GM12878 (cell line): ENCODE measurements at regions not wholly inside any gene's neighbourhood (a gene's known extent, or its start where the extent isn't known, plus 50 kb on each side); places are given as distances from the start of the nearest gene placed in this dataset.

ENCODE experiments used
- ATAC-seq: fragments of 200-7000 bp; cut with Tn5 transposase; 3 replicates; pipeline ENCODE4 v1.9.1; 2020; ENCODE audit warnings: mild to moderate bottlenecking, moderate library complexity
- BruUV-seq: library from RNA; stranded (reverse); fragments of 400-500 nt; replicated peaks from 2 replicates; lab custom pipeline; 2021; lab: Mats Ljungman, UMichigan
- CTCF ChIA-PET: fragments of 300-600 bp; sonication (Branson Sonifier 250); formaldehyde crosslinking; extraction: SDS; loops from one replicate; lab custom pipeline; 2021; ENCODE audit warnings: inconsistent platforms; lab: Yijun Ruan, JAX
- POLR2A ChIA-PET: fragments of 350-600 bp; formaldehyde crosslinking; extraction: SDS; loops from one replicate; lab custom pipeline; 2021; ENCODE audit warnings: inconsistent platforms; lab: Charles Lee
- RAD21 ChIA-PET: fragments of 300-600 bp; sonication (Branson Sonifier 250); formaldehyde crosslinking; loops from one replicate; lab custom pipeline; 2023; ENCODE audit warnings: antibody characterized with exemption; ENCODE audit not compliant: unreplicated experiment; lab: Charles Lee
- SMC1A ChIA-PET: fragments of 300-600 bp; sonication (Branson Sonifier 250); formaldehyde crosslinking; loops from one replicate; lab custom pipeline; 2023; ENCODE audit not compliant: unreplicated experiment, uncharacterized antibody; lab: Charles Lee
- DNase-seq: peaks from one replicate; pipeline ENCODE4 v3.0.0-alpha.2; 2011; ENCODE audit warnings: low read depth, low spot score
- FAIRE-seq: peaks from 3 replicates; lab custom pipeline; 2011; peaks lifted over from hg19 to GRCh38; lab: Jason Lieb, UNC
- H2AFZ ChIP-seq: 2 replicates; pipeline ENCODE4 v1.6.0; 2011; ENCODE audit warnings: low read depth, low read length, control low read depth; ENCODE audit not compliant: control insufficient read depth
- H3K27ac ChIP-seq: 2 replicates; pipeline ENCODE4 v1.5.1; 2011; ENCODE audit warnings: control low read depth; ENCODE audit not compliant: control insufficient read depth, insufficient read depth
- H3K27me3 ChIP-seq, 2 experiments: replicated peaks in 1 of 2; 2 replicates each; pipeline versions ENCODE4 v1.6.0 to v1.6.1; 2011; ENCODE audit warnings: low read length in 1 of 2; ENCODE audit not compliant: control insufficient read depth in 2 of 2, insufficient read depth in 2 of 2
- H3K36me3 ChIP-seq, 2 experiments: 2 replicates each; pipeline ENCODE4 v1.5.1; 2011; ENCODE audit warnings: low read length in 1 of 2; ENCODE audit not compliant: control insufficient read depth in 2 of 2, insufficient read depth in 2 of 2
- H3K4me1 ChIP-seq: 2 replicates; pipeline ENCODE4 v1.6.1; 2011; ENCODE audit warnings: mild to moderate bottlenecking, low read length, moderate library complexity, mixed read lengths; ENCODE audit not compliant: control insufficient read depth, insufficient read depth
- H3K4me2 ChIP-seq: 2 replicates; pipeline ENCODE4 v1.6.0; 2011; ENCODE audit warnings: control low read depth; ENCODE audit not compliant: control insufficient read depth, insufficient read depth
- H3K4me3 ChIP-seq: fragments of 200-600 bp; sonication (generic); 2 replicates; pipeline ENCODE4 v1.5.1; 2016
- H3K79me2 ChIP-seq: 2 replicates; pipeline ENCODE4 v1.6.0; 2011; ENCODE audit warnings: low read length; ENCODE audit not compliant: control insufficient read depth, insufficient read depth
- H3K9ac ChIP-seq: 2 replicates; pipeline ENCODE4 v1.8.0; 2011; ENCODE audit warnings: low read length, control low read depth, mixed read lengths; ENCODE audit not compliant: control insufficient read depth, insufficient read depth
- H3K9me3 ChIP-seq: replicated peaks from 3 replicates; pipeline ENCODE4 v1.5.1; 2011; ENCODE audit warnings: mild to moderate bottlenecking, low read length; ENCODE audit not compliant: control insufficient read depth, insufficient read depth
- H4K20me1 ChIP-seq: 2 replicates; pipeline ENCODE4 v1.6.0; 2011; ENCODE audit not compliant: control insufficient read depth, insufficient read depth
- BCL3 ChIP-seq: IDR thresholded peaks from 2 replicates; pipeline ENCODE4 v1.6.1; 2011; ENCODE audit warnings: borderline replicate concordance, low read depth, mild to moderate bottlenecking, moderate library complexity, low read length; ENCODE audit not compliant: insufficient read depth, poor library complexity, severe bottlenecking
- BRCA1 ChIP-seq: IDR thresholded peaks from 2 replicates; pipeline ENCODE4 v1.6.1; 2011; ENCODE audit warnings: low read depth, low read length, improper control_type of control experiment
- CBX5 ChIP-seq: sonication (generic); IDR thresholded peaks from 2 replicates; pipeline ENCODE4 v1.6.1; 2016; ENCODE audit warnings: low read depth, moderate library complexity, mild to moderate bottlenecking, inconsistent platforms
- CEBPZ ChIP-seq: fragments of 150-350 bp; IDR thresholded peaks from 2 replicates; pipeline ENCODE4 v1.6.1; 2016; ENCODE audit warnings: low read depth, low read length
- GATAD2B ChIP-seq: fragments of 450-650 bp; conservative IDR thresholded peaks from 2 replicates; pipeline ENCODE4 v1.6.1; 2017; ENCODE audit warnings: low read depth, mild to moderate bottlenecking, moderate library complexity
- KLF5 ChIP-seq: fragments of 450-650 bp; IDR thresholded peaks from 2 replicates; pipeline ENCODE4 v1.6.1; 2014; ENCODE audit warnings: mild to moderate bottlenecking; ENCODE audit not compliant: partially characterized antibody
- MYC ChIP-seq: IDR thresholded peaks from 2 replicates; pipeline ENCODE4 v1.6.1; 2011; ENCODE audit warnings: mild to moderate bottlenecking, low read length, moderate library complexity, inconsistent platforms; ENCODE audit not compliant: insufficient read depth, insufficient replicate concordance, insufficient read length, severe bottlenecking
- NKRF ChIP-seq: fragments of 450-650 bp; conservative IDR thresholded peaks from 2 replicates; pipeline ENCODE4 v1.6.1; 2017; ENCODE audit warnings: mild to moderate bottlenecking, moderate library complexity
- POLR2AphosphoS2 ChIP-seq: IDR thresholded peaks from 2 replicates; pipeline ENCODE4 v1.6.1; 2011; ENCODE audit warnings: low read depth, mild to moderate bottlenecking, low read length, improper control_type of control experiment, moderate library complexity
- POLR2AphosphoS5 ChIP-seq: IDR thresholded peaks from 2 replicates; pipeline ENCODE4 v1.6.1; 2011; ENCODE audit warnings: mild to moderate bottlenecking, low read length, inconsistent platforms
- POU2F2 ChIP-seq: IDR thresholded peaks from 3 replicates; pipeline ENCODE4 v1.6.1; 2011; ENCODE audit warnings: low read depth, mild to moderate bottlenecking, low read length, borderline replicate concordance
- RELA ChIP-seq: fragments of 450-650 bp; IDR thresholded peaks from 2 replicates; pipeline ENCODE4 v1.8.0; 2014; ENCODE audit warnings: borderline replicate concordance; ENCODE audit not compliant: partially characterized antibody
- SMAD1 ChIP-seq: fragments of 450-650 bp; IDR thresholded peaks from 2 replicates; pipeline ENCODE4 v1.6.1; 2018; ENCODE audit warnings: mild to moderate bottlenecking, low read depth; ENCODE audit not compliant: partially characterized antibody
- SREBF2 ChIP-seq: IDR thresholded peaks from 2 replicates; pipeline ENCODE4 v1.6.1; 2012; ENCODE audit warnings: mild to moderate bottlenecking, low read length
- STAT1 ChIP-seq: fragments of 450-650 bp; conservative IDR thresholded peaks from 2 replicates; pipeline ENCODE4 v1.6.1; 2014; ENCODE audit warnings: antibody characterized with exemption, mild to moderate bottlenecking
- TCF3 ChIP-seq: IDR thresholded peaks from 2 replicates; pipeline ENCODE4 v1.6.1; 2012; ENCODE audit warnings: low read depth, mild to moderate bottlenecking, low read length, borderline replicate concordance; ENCODE audit not compliant: insufficient read depth
- ZNF24 ChIP-seq: fragments of 450-650 bp; IDR thresholded peaks from 2 replicates; pipeline ENCODE4 v1.6.1; 2017; ENCODE audit warnings: antibody characterized with exemption, mild to moderate bottlenecking
- WGBS: methylation state at CpG from one replicate; pipeline ENCODE4 v1.1.6; 2016; ENCODE audit warnings: low lambda C conversion rate; ENCODE audit not compliant: insufficient replicate concordance, insufficient coverage; ENCODE audit errors: missing lambda C conversion rate; 5-methylcytosine and 5-hydroxymethylcytosine counted together
- in situ Hi-C: fragments of 300-500 bp; cut with MboI; formaldehyde crosslinking; loops from 9 replicates; pipeline ENCODE4 v1.14.3; 2018; ENCODE audit warnings: mixed read lengths
- intact Hi-C: fragments of 100-400 bp; cut with micrococcal nuclease; formaldehyde crosslinking; loops from one replicate; pipeline ENCODE4 v1.14.2; 2022; ENCODE audit not compliant: unreplicated experiment
- TF ChIP-seq, protein P1 (sequence below): fragments of 450-650 bp; IDR thresholded peaks from 2 replicates; pipeline ENCODE4 v1.6.1; 2017; ENCODE audit warnings: borderline replicate concordance

DNA sequence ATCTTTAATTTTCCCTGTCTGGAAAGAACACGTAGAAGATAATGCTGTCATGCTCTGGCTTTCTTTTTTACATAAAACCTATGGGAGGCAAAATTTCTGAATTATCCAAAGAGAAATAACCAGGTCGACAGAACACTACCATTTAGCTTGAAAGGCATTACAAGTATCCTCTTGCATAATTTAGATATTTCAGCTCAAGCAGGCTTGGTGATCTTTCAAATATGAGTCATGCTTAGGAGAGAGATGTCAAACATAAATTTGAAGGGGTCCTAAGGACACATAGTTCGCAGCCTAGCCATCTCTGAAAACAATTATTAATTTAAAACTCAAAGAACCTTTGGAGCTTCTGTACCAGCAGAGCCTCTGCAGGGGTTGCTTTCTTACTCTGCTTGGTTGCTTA is 100.9 kb downstream of the FAS start:
- ChIA-PET RAD21 (interaction anchor here (0.5 kb wide), 1 partner anchor 42 kb away, joined by 3 read pairs; no protein-coding TSS in a partner anchor), CTCF (no interaction called here), SMC1A (interaction anchor here (1.6 kb wide), 1 partner anchor 62 kb away, joined by 4 read pairs; no protein-coding TSS in a partner anchor), POLR2A (no interaction called here)
- no TSS peak for BruUV-seq
- no peak for FAIRE-seq
- Histone ChIP-seq H3K4me1 (no peaks in the 10 kb centered on the region), H3K4me2 (no peak overlapping the region), H3K79me2 (no peaks in the 10 kb centered on the region), H3K27me3 (no peaks in the 10 kb centered on the region), H3K9me3 (no peaks in the 10 kb centered on the region), H3K4me3 (no peak overlapping the region), H3K27ac (no peak overlapping the region), H2AFZ (no peak overlapping the region), H3K36me3 (no peaks in the 10 kb centered on the region), H3K9ac (no peak overlapping the region), H4K20me1 (no peaks in the 10 kb centered on the region)
- 18% methylated on average over 3 of the region's 3 CpGs for WGBS
- in situ Hi-C loops (no loop called here), intact Hi-C loops (no loop called here)
- DNase-seq = no peak
- no peak for ATAC-seq
- TF ChIP-seq POLR2AphosphoS5 = no peak
- no peak for TF ChIP-seq BRCA1
- TF ChIP-seq SREBF2 = no peak
- TF ChIP-seq NKRF = no peak
- no peak for TF ChIP-seq KLF5
- TF ChIP-seq STAT1 = no peak
- TF ChIP-seq, protein P1, sequence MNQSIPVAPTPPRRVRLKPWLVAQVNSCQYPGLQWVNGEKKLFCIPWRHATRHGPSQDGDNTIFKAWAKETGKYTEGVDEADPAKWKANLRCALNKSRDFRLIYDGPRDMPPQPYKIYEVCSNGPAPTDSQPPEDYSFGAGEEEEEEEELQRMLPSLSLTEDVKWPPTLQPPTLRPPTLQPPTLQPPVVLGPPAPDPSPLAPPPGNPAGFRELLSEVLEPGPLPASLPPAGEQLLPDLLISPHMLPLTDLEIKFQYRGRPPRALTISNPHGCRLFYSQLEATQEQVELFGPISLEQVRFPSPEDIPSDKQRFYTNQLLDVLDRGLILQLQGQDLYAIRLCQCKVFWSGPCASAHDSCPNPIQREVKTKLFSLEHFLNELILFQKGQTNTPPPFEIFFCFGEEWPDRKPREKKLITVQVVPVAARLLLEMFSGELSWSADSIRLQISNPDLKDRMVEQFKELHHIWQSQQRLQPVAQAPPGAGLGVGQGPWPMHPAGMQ = no peak
- TF ChIP-seq RELA = no peak
- TF ChIP-seq SMAD1 = no peak
- TF ChIP-seq BCL3 = no peak
- no peak for TF ChIP-seq CBX5
- TF ChIP-seq ZNF24 = no peak
- no peak for TF ChIP-seq CEBPZ
- TF ChIP-seq GATAD2B = no peak
- no peak for TF ChIP-seq POU2F2
- no peak for TF ChIP-seq MYC
- no peak for TF ChIP-seq POLR2AphosphoS2
- TF ChIP-seq TCF3 = no peak
